ENCODE measurements at regions not wholly inside any gene's neighbourhood (a gene's known extent, or its start where the extent isn't known, plus 50 kb on each side); places are given as distances from the start of the nearest gene placed in this dataset.

DNA sequence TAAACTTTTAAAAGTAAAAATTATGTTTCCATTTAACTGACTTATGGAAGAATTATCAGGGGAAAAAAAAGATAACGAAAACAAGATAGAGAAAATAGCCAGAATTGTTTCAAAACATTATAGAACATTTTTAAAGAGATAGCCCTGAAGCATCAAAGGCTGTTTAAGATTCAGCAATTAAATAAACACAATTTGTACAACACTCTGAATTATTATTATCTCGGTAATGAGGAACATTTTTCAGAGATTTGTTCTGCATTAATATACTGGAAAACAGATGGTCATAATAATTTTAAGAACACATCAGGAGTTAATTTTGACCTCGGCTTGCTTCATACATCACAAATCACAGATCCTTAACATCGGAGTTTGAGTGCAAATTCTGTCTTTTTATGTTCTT is 643.8 kb downstream of the SORCS1 start:
- DNase-seq, result no peak

DNA sequence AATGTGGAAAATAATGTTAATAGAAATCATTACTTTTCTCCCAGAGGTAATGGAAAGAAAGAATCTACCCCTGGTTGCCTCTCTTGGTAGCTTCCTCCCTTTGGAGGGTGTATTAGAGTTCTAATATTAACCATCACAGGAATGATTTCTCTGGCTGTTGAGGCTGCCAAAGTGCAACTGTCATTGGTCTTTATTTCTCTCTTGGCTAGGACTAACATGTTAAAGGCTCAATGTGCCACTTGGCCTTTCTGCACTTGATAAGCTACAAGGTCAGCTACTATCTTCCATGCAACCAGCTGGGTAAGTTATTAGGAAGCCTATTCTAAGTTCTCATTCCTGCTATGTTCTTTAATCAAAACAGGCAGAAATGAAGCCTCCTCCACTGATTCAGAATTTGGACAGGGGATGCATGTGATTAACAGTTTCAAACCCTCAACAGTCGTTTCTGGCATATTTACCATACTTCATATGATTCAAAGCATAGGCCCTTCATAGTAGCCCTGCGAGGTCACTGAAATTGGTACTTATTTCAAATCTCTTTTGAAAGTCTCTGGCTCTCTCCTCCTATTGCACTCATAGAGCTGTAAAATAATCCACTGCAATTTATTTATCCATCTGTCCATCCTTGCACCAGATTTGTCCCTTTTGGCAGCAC is 645.0 kb downstream of the SORCS1 start:
- DNase-seq, result no peak

DNA sequence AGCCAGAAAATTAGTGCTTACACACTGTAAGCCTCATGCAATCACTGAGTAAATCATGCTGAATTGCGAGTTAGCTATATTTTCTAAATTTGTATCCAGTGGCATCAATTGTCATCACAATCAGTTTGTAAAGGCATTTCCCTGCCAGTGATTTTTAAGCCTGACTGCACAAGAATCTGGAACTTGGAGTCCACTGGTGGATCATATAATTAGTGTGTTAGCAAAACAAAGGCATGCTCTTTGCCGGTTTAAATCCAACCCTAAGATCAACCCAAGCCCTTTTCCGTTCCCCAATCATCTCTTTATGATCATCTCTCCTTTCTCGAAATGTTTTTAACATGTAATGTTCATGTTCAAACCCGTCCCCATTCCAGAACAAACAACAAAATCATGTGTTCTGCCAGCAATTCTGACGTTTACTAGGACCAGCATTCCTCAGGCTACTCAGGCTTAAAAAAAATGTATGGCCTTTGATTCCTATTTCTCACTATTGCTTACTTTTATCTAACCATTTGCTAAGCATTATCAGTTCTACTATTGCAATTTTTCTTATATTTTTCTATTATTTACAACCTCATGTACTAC is 649.2 kb downstream of the SORCS1 start:
- DNase-seq, result no peak

DNA sequence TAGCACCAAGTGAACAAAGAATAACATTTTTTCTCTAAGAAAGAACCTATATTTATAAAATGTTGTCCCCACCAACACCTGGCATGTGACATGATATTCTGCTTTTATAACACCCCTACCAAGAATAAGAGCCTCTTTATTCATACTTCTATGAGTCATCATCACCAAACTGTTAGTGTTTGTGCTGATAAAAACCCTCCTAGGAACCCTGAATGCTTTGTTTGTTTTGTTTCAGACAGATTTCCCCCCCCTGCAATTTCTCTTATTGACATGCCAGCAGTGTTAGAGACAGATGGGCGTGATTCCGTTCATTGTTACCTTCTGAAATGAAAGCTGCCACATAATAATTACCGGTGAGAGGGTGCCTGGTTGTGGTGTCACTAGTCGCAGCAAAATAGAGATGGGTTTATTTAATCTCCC is 651.1 kb downstream of the SORCS1 start:
- no peak for DNase-seq

- no peak for DNase-seq
These were observed 652.6 kb downstream of the SORCS1 start for GRCh38 chr10:106511917-106512316.

DNA sequence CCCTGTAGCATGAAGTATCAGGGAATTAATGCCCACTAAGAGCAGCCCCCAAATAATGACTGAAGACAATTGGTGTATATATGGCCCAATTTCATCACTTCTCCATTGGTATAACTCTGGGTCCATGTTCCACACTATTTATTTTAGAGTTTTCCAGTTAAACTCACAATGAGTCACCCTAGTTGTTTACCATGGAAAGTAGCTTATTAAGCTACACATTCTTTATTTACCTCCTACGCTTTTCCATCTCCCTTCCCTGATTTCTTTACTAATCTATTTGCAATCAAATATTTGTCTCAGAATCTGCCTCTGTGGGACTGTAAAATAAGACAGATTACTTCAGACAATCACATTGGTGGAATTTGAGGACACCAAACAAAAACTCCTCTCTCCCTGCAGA is 655.6 kb downstream of the SORCS1 start:
- no peak for DNase-seq

- DNase-seq, result no peak
These were observed 657.8 kb downstream of the SORCS1 start for GRCh38 chr10:106506526-106507283.

- no peak for DNase-seq
These were observed 660.0 kb downstream of the SORCS1 start for GRCh38 chr10:106504536-106504935.

DNA sequence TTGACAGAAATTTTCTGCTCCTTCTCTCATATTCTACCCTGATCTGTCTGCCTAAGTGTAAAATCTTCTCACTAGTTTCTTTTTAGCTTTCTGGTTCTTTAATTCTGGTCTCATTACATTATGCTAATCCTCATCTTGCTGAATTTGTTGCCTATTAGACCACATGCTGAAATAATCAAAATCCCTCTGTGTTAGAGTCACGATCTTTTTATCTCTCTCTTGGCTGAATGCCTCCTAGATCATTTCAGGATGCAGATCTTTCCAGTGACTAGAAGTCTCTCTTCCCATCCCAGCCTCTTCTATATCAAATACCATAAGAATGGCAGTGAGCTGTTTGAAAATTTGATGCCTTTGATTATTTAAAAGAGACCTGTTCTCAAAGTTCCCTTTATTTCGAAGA is 661.9 kb downstream of the SORCS1 start:
- DNase-seq, result no peak

- no peak for DNase-seq
These were observed 663.5 kb downstream of the SORCS1 start for GRCh38 chr10:106500925-106501525.

DNA sequence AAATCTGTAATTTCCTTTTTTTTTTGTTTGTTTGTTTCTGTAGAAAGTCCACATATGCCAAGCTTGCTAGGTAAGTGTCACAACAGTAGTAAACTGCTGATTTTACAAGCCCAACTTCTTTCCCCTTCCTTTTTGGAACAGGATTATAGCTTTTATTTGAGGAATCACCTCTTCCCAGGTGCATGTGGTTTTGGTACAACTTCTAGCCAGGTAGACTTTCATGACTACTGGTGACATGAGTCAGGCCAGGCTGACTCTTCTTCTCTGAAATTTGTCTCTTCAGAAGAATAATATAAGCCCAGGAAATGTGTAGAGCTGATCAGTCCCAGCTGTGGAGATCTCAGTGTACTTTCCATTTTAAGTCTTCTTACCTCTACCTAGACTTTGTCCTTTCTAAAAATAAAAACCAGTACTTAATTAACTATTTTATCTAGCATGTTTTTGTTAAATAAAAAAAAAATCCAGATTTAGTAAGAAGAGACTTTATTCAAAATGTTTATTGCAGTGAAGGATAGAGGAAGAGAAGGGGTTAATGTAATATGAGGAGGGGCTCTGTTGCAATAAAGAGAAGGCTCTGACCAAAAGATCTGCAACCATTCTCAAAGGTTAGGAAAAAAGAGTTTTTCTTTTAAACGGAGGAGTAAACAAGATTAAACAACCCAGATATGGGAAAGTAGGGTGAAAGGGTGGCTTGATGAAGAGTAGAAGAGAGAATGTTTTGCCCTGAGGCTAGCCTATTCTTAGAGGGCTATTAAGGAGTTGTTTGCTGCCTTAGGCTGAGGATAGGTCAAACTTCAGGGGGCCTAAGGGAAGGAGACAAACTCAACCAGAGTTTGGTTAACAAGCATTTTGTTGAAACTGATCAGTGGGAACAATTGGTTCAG is 664.2 kb downstream of the SORCS1 start:
- DNase-seq, result no peak

GRCh38 chr10:106499448-106499847 is 665.1 kb downstream of the SORCS1 start:
- DNase-seq, result no peak

DNA sequence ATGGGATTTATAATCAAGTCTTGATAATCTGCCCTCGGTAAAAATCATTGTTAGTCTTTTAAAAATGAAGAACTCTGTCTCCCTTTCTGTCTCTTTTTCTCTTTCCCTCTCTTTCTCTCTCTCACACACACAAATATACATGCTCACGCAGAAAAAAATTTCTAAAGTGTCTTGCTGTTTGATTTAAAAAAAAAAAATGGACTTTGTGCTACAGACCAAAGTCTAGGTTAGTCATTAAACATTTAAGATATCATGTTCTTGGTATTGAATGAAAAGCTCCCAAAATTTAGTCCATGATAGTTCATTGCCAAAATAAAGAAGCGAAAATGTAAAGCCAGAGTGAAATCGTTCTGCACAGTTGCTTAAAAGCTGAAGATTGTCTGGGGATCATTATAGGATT is 665.8 kb downstream of the SORCS1 start:
- DNase-seq, result no peak

DNA sequence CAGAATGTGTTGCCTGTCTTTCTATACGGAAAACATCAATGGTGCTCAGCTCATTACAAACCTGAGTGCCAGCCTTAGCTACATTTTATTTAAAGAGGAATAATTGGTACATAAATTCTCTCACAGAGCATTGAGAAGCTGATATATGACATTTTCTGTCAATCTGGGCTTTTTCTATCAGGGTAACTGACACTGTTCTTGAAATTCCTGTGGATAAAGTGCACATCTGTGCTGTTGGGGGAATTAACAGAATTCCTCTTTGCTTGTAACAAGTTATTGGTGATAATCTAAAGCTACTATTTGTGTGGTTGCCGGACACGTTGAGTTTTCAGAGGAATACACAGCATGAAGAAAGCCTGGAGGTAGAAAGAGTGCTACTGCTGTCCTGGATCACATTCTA is 668.6 kb downstream of the SORCS1 start:
- DNase-seq, result no peak

DNA sequence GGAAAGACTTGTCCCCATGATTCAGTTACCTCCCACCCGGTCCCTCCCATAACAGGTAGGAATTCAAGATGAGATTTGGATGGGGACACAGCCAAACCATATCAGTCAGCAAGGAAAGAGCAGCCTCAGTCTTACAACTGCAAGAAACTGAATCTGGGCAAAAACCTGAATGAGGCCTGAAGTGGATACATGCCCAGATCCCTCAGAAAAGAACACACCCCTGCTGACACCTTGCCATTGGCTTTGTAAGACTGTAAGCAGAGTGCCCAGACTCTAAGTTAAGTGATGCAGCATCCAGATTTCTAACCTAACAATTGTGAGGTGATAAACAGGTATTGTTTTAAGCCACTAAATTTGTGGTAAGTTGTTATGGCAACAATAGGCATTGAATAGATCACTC is 670.8 kb downstream of the SORCS1 start:
- no peak for DNase-seq

GRCh38 chr10:106493226-106493625 is 671.3 kb downstream of the SORCS1 start:
- no peak for DNase-seq

- no peak for DNase-seq
These were observed 676.8 kb downstream of the SORCS1 start for GRCh38 chr10:106487726-106488125.

DNA sequence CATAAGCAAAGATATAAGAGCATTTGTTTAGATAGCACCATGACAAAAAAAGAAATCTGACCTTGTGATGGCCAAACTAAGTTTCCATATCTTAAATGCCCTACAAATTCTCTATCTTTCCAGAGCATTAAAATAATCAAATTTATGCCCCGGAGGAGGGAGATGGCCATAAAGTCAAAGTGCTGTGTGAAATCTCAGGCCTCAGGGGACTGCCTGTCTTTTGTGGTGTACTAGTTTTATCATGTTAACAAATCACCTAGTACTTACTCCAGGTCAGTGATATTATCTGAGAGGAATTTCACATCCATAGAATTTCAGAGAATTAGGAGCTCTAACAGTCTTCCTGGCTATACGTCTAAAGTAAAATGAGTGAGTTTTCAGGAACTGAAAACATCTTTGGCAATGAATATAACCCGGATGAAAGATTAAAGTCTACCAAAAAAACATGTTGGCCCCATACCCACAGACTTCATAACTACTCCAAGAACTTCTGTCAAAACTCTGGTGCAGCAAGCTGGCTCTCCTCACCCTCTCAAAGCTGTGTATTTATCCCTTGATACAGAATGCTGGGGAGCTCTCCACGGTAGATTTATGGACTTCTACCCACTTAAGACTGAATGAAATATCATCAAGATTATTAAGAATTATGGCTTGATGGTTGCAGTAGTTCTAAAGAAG is 682.8 kb downstream of the SORCS1 start:
- DNase-seq, result no peak

- DNase-seq, result no peak
These were observed 684.9 kb downstream of the SORCS1 start for GRCh38 chr10:106479636-106480035.

DNA sequence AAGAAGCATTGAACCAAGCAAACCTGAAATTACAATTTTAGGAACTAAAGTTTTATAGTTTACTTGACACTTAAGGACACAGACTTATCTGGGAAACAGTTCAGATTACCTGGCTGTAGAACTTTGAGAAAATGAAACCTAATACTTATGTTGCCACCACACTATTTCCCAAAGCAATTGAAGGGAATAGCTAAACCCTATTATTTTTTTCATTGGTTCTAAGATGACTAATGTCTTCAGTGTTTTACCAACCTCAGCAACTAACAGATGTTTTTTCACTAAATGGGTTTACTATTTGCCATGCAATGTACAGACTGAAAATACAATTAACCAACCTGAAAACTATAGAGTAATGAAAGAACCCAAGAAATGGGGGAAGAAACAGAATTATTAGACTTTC is 689.6 kb downstream of the SORCS1 start:
- no peak for DNase-seq

- no peak for DNase-seq
These were observed 691.3 kb downstream of the SORCS1 start for GRCh38 chr10:106473129-106473685.

- DNase-seq, result no peak
These were observed 697.0 kb downstream of the SORCS1 start for GRCh38 chr10:106467506-106467905.

Measured in stimulated activated CD4-positive, alpha-beta T cell treated with anti-CD3 and anti-CD28 coated beads, Interleukin-2, amount 100 ng/mL, for 48 hours (primary cell).